ENCODE measurements at regions not wholly inside any gene's neighbourhood (a gene's known extent, or its start where the extent isn't known, plus 50 kb on each side); places are given as distances from the start of the nearest gene placed in this dataset.
A peak's percentile ranks its signal among the peaks of the same experiment; 100 is the strongest.

- no peak for DNase-seq
- ATAC-seq: no peak
Measured at GRCh38 chr14:71202881-71203280, 295.6 kb downstream of the PCNX1 start.

GRCh38 chr14:71203306-71203705 is 296.0 kb downstream of the PCNX1 start:
- ATAC-seq (no peak), DNase-seq (no peak)

- no peak for ATAC-seq
Measured at GRCh38 chr14:71204231-71204630, 297.0 kb downstream of the PCNX1 start.

GRCh38 chr14:71204768-71205167 is 297.5 kb downstream of the PCNX1 start:
- ATAC-seq (no peak), DNase-seq (no peak)

More at GRCh38 chr14:71204231-71204630, 297.0 kb downstream of the PCNX1 start:
- DNase-seq: no peak

- ATAC-seq: no peak
- no peak for DNase-seq
Measured at GRCh38 chr14:71206123-71206522, 298.9 kb downstream of the PCNX1 start.

- ATAC-seq (no peak), DNase-seq (no peak)
Measured at GRCh38 chr14:71206766-71207371, 299.6 kb downstream of the PCNX1 start.

GRCh38 chr14:71208702-71209357 is 301.6 kb downstream of the PCNX1 start:
- no peak for DNase-seq
- no peak for ATAC-seq

- ATAC-seq (no peak), DNase-seq (no peak)
Measured at GRCh38 chr14:71209888-71210287, 302.6 kb downstream of the PCNX1 start.

- no peak for ATAC-seq
- no peak for DNase-seq
Measured at GRCh38 chr14:71212093-71212492, 304.8 kb downstream of the PCNX1 start.

- DNase-seq (no peak), ATAC-seq (no peak)
Measured at GRCh38 chr14:71212683-71213107, 305.4 kb downstream of the PCNX1 start.

GRCh38 chr14:71214241-71214640 is 307.0 kb downstream of the PCNX1 start:
- DNase-seq (no peak), ATAC-seq (no peak)

GRCh38 chr14:71220462-71220861 is 313.2 kb downstream of the PCNX1 start:
- ATAC-seq (no peak), DNase-seq (no peak)

- no peak for ATAC-seq
- no peak for DNase-seq
Measured at GRCh38 chr14:71221119-71221518, 313.9 kb downstream of the PCNX1 start.

- ATAC-seq (no peak), DNase-seq (no peak)
Measured at GRCh38 chr14:71225113-71225512, 317.9 kb downstream of the PCNX1 start.

- DNase-seq: no peak
- ATAC-seq: no peak
Measured at GRCh38 chr14:71228711-71229110, 321.5 kb downstream of the PCNX1 start.

GRCh38 chr14:71229875-71230274 is 322.6 kb downstream of the PCNX1 start:
- no peak for ATAC-seq
- no peak for DNase-seq

GRCh38 chr14:71230897-71231296 is 323.6 kb downstream of the PCNX1 start:
- no peak for ATAC-seq
- no peak for DNase-seq

- ATAC-seq (peak; percentile 61), DNase-seq (no peak)
Measured at GRCh38 chr14:71231521-71232393, 324.5 kb downstream of the PCNX1 start.

- DNase-seq (no peak), ATAC-seq (no peak)
Measured at GRCh38 chr14:71232506-71232905, 325.2 kb downstream of the PCNX1 start.

GRCh38 chr14:71235875-71236274 is 328.6 kb downstream of the PCNX1 start:
- DNase-seq: no peak
- ATAC-seq: no peak

GRCh38 chr14:71236487-71236886 is 329.2 kb downstream of the PCNX1 start:
- no peak for ATAC-seq
- DNase-seq: no peak

- ATAC-seq (no peak), DNase-seq (no peak)
Measured at GRCh38 chr14:71237556-71237955, 330.3 kb downstream of the PCNX1 start.

GRCh38 chr14:71238835-71239234 is 331.6 kb downstream of the PCNX1 start:
- peak; percentile 39 for ATAC-seq
- DNase-seq: no peak

Measured in stimulated activated naive CD8-positive, alpha-beta T cell treated with anti-CD3 and anti-CD28 coated beads, Interleukin-15, Interleukin-2, amounts not matched to agents 100 U/mL and 50 U/mL, for 24 hours (primary cell).